GM12872 (cell line): ENCODE measurements at regions not wholly inside any gene's neighbourhood (a gene's known extent, or its start where the extent isn't known, plus 50 kb on each side); places are given as distances from the start of the nearest gene placed in this dataset.
A peak's percentile ranks its signal among the peaks of the same experiment; 100 is the strongest.

Experiments used
- CTCF ChIP-seq: IDR thresholded peaks from 3 replicates; pipeline ENCODE4 v1.5.1; 2011; ENCODE audit warnings: low read depth, mild to moderate bottlenecking, low read length, moderate library complexity; ENCODE audit not compliant: insufficient read depth

GRCh38 chr14:94690486-94690885 is 78.3 kb downstream of the SERPINA3 start:
- TF ChIP-seq CTCF: no peak

GRCh38 chr14:94689985-94690400 is 77.8 kb downstream of the SERPINA3 start:
- no peak for TF ChIP-seq CTCF

GRCh38 chr14:94689218-94689984 is 77.2 kb downstream of the SERPINA3 start:
- TF ChIP-seq CTCF: peak; percentile 95

- no peak for TF ChIP-seq CTCF
These were observed 74.4 kb downstream of the SERPINA3 start for GRCh38 chr14:94686511-94687160.

GRCh38 chr14:94685681-94686485 is 73.7 kb downstream of the SERPINA3 start:
- TF ChIP-seq CTCF: no peak

- no peak for TF ChIP-seq CTCF
These were observed 73.0 kb downstream of the SERPINA3 start for GRCh38 chr14:94685166-94685581.

GRCh38 chr14:94682736-94683135 is 70.5 kb downstream of the SERPINA3 start:
- no peak for TF ChIP-seq CTCF
